Gastroesophageal sphincter (tissue), 3 donors: ENCODE measurements at regions not wholly inside any gene's neighbourhood (a gene's known extent, or its start where the extent isn't known, plus 50 kb on each side); places are given as distances from the start of the nearest gene placed in this dataset.

Source experiments
- CTCF ChIP-seq, 4 experiments: fragments of 200-600 bp in 2 of 4; fragments of 450-650 bp in 2 of 4; sonication (generic) in 1 of 4; IDR thresholded peaks; one replicate each; pipeline ENCODE4 v1.5.1; 2017 to 2019; ENCODE audit warnings: antibody characterized with exemption in 4 of 4, mild to moderate bottlenecking in 2 of 4, moderate library complexity in 2 of 4
- EP300 ChIP-seq: sonication (generic); formaldehyde crosslinking; IDR thresholded peaks from one replicate; pipeline ENCODE4 v1.6.1; 2017; ENCODE audit warnings: antibody characterized with exemption, mild to moderate bottlenecking
- POLR2A ChIP-seq, 2 donors: fragments of 450-650 bp; IDR thresholded peaks; one replicate each; pipeline ENCODE4 v1.6.1; 2017; ENCODE audit warnings: antibody characterized with exemption in 2 of 2, mild to moderate bottlenecking in 2 of 2, moderate library complexity in 1 of 2
- POLR2AphosphoS5 ChIP-seq: sonication (generic); formaldehyde crosslinking; IDR thresholded peaks from one replicate; pipeline ENCODE4 v1.6.1; 2017; ENCODE audit warnings: antibody characterized with exemption

DNA sequence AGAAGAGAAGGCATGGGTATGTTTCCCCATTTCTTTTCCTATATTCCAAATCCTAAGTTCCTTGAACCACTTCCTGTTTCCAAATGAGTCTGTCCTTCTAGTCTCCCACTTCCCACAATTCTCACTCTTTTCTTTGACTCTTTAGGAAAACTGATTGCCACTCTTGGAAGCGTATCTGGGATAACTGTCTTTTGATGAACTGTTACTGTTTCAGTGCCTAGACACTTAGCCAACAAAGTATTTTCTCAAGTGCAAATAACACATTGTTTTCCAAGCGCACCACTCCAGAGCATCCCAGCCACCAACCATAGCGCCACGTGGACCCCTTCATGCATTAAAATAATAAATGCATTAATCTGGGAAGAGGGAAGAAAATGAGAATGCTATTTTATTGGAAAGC, 342.8 kb downstream of the MTX2 start:
- TF ChIP-seq CTCF (IDR thresholded peaks at IDR 0.05) (no peak), POLR2AphosphoS5 (no peak), POLR2A (IDR thresholded peaks at IDR 0.05) (no peak), EP300 (no peak)
